HG03342 (cell line): ENCODE measurements at regions not wholly inside any gene's neighbourhood (a gene's known extent, or its start where the extent isn't known, plus 50 kb on each side); places are given as distances from the start of the nearest gene placed in this dataset.
"Not testable (repeated sequence)": the region's sequence is repeated elsewhere in the genome, so short reads cannot be mapped to it uniquely, and the experiment has no call there.

Experiments
- ATAC-seq: cut with Tn5 transposase; IDR thresholded peaks from one replicate; pipeline ENCODE4 v1.9.1; 2021; ENCODE audit warnings: mild to moderate bottlenecking, moderate library complexity; ENCODE audit not compliant: unreplicated experiment

- ATAC-seq, result no peak
Observed at GRCh38 chr3:98702166-98702565, 61.0 kb upstream of the ST3GAL6 start.

GRCh38 chr3:98705212-98705611, 57.9 kb upstream of the ST3GAL6 start:
- ATAC-seq, result no peak

- no peak for ATAC-seq
Observed at GRCh38 chr3:98705694-98706093, 57.4 kb upstream of the ST3GAL6 start.

- not testable (repeated sequence) for ATAC-seq
Observed at GRCh38 chr3:98708681-98709080, 54.5 kb upstream of the ST3GAL6 start.

- ATAC-seq, result no peak
Observed at GRCh38 chr3:98709441-98709840, 53.7 kb upstream of the ST3GAL6 start.

- ATAC-seq, result no peak
Observed at GRCh38 chr3:98710067-98710659, 53.0 kb upstream of the ST3GAL6 start.

GRCh38 chr3:98711426-98711825, 51.7 kb upstream of the ST3GAL6 start:
- ATAC-seq, result no peak

- no peak for ATAC-seq
Observed at GRCh38 chr3:98712726-98713125, 50.4 kb upstream of the ST3GAL6 start.

- not testable (repeated sequence) for ATAC-seq
Observed at GRCh38 chr3:98713332-98713731, 49.8 kb upstream of the ST3GAL6 start.
